Chondrocyte (in vitro differentiated cells): ENCODE measurements at regions not wholly inside any gene's neighbourhood (a gene's known extent, or its start where the extent isn't known, plus 50 kb on each side); places are given as distances from the start of the nearest gene placed in this dataset.

Source experiments
- DNase-seq: peaks from one replicate; pipeline ENCODE4 v3.0.0; 2021; ENCODE audit warnings: mixed read lengths, low spot score
- H3K27ac Mint-ChIP-seq: one replicate; pipeline ENCODE4 v1.8.0; 2021; ENCODE audit warnings: mild to moderate bottlenecking, moderate library complexity, mixed read lengths; ENCODE audit not compliant: unreplicated experiment
- H3K27me3 Mint-ChIP-seq: 2 replicates; pipeline ENCODE4 v1.8.0; 2021; ENCODE audit warnings: low read depth, mixed read lengths
- H3K36me3 Mint-ChIP-seq: 2 replicates; pipeline ENCODE4 v1.8.0; 2021; ENCODE audit warnings: low read depth, mixed read lengths
- H3K4me1 Mint-ChIP-seq: 2 replicates; pipeline ENCODE4 v1.8.0; 2021; ENCODE audit warnings: low read depth, mild to moderate bottlenecking, mixed read lengths
- H3K4me3 Mint-ChIP-seq: one replicate; pipeline ENCODE4 v1.8.0; 2021; ENCODE audit warnings: mild to moderate bottlenecking, moderate library complexity, mixed read lengths; ENCODE audit not compliant: unreplicated experiment
- H3K9me3 Mint-ChIP-seq: 2 replicates; pipeline ENCODE4 v1.8.0; 2021; ENCODE audit warnings: low read depth, mixed read lengths
- CTCF ChIP-seq: fragments of 200-600 bp; sonication (generic); IDR thresholded peaks from 2 replicates; pipeline ENCODE4 v1.5.0; 2021; ENCODE audit warnings: antibody characterized with exemption, mild to moderate bottlenecking, moderate library complexity

- TF ChIP-seq CTCF, result no peak
- no peaks in the 10 kb centered on the region for H3K9me3 Mint-ChIP-seq
- no peaks in the 10 kb centered on the region for H3K4me1 Mint-ChIP-seq
- no peak for DNase-seq
- peaks cover 7% of the 10 kb centered on the region for H3K27me3 Mint-ChIP-seq
- H3K4me3 Mint-ChIP-seq, result no peak overlapping the region
- H3K36me3 Mint-ChIP-seq, result no peaks in the 10 kb centered on the region
- H3K27ac Mint-ChIP-seq, result no peak overlapping the region
Measured at GRCh38 chr3:153456833-153457545, 295.0 kb downstream of the RAP2B start.

- no peaks in the 10 kb centered on the region for H3K4me1 Mint-ChIP-seq
- peaks cover 7% of the 10 kb centered on the region for H3K27me3 Mint-ChIP-seq
- no peak overlapping the region for H3K27ac Mint-ChIP-seq
- H3K4me3 Mint-ChIP-seq, result no peak overlapping the region
- no peak for TF ChIP-seq CTCF
- H3K9me3 Mint-ChIP-seq, result no peaks in the 10 kb centered on the region
- H3K36me3 Mint-ChIP-seq, result no peaks in the 10 kb centered on the region
- DNase-seq, result no peak
Measured at GRCh38 chr3:153458881-153459280, 296.9 kb downstream of the RAP2B start.

- Mint-ChIP-seq H3K36me3 (no peaks in the 10 kb centered on the region), H3K27me3 (peaks cover 13% of the 10 kb centered on the region), H3K9me3 (no peaks in the 10 kb centered on the region), H3K27ac (no peak overlapping the region), H3K4me3 (no peak overlapping the region), H3K4me1 (no peaks in the 10 kb centered on the region)
- DNase-seq, result no peak
- no peak for TF ChIP-seq CTCF
Measured at GRCh38 chr3:153462545-153462944, 300.5 kb downstream of the RAP2B start.

GRCh38 chr3:153463895-153464294 lies 301.9 kb downstream of the RAP2B start:
- Mint-ChIP-seq H3K27me3 (peaks cover 13% of the 10 kb centered on the region), H3K36me3 (no peaks in the 10 kb centered on the region), H3K9me3 (no peaks in the 10 kb centered on the region), H3K4me3 (no peak overlapping the region), H3K27ac (no peak overlapping the region), H3K4me1 (no peaks in the 10 kb centered on the region)
- no peak for TF ChIP-seq CTCF
- DNase-seq, result no peak

GRCh38 chr3:153469162-153469561 lies 307.1 kb downstream of the RAP2B start:
- no peak for TF ChIP-seq CTCF
- DNase-seq, result no peak
- Mint-ChIP-seq H3K9me3 (peaks cover 6% of the 10 kb centered on the region), H3K27ac (no peak overlapping the region), H3K4me1 (no peaks in the 10 kb centered on the region), H3K36me3 (no peaks in the 10 kb centered on the region), H3K27me3 (peaks cover 14% of the 10 kb centered on the region), H3K4me3 (no peak overlapping the region)
